HG03064 (cell line): ENCODE measurements at regions not wholly inside any gene's neighbourhood (a gene's known extent, or its start where the extent isn't known, plus 50 kb on each side); places are given as distances from the start of the nearest gene placed in this dataset.
A peak's percentile ranks its signal among the peaks of the same experiment; 100 is the strongest.

Source experiments
- ATAC-seq: cut with Tn5 transposase; IDR thresholded peaks from one replicate; pipeline ENCODE4 v1.9.1; 2021; ENCODE audit warnings: low read depth; ENCODE audit not compliant: unreplicated experiment

DNA sequence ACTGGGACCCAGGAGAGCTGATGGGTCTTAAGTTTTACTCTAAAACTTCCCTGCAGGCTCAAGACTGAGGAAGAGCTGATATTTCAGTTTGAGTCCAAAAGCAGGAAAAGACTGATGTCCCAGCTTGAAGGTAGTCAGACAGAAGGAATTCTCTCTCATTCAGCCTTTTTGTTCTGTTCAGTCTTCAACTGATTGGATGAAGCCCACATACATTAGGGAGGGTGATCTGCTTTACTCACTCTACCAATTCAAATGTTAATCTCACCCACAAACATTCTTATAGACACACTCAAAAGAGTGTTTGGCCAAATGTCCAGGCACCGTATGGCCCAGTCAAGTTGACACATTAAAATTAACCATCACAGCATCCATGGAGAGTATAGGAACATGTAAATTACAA, 173.5 kb downstream of the KCNRG start:
- ATAC-seq = no peak

DNA sequence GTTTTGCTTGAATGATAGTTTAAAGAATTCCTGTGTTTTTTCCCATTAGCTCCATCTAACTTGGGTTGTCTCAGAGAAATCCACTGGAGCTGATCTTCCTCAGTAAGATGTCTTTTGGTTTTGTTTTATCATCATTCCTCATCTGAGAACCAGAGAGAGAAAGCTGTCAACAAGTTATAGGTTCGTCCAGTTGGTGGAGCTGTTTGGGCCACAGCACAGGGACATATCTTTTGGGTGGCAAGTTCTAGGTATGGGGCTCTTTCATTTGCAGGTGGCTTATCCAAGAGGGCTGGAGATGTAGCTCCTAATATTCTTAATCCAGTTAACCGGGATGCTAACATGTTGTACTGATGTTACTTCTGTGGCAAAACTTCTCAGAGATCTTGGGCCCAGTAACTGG, 174.2 kb downstream of the KCNRG start:
- no peak for ATAC-seq

DNA sequence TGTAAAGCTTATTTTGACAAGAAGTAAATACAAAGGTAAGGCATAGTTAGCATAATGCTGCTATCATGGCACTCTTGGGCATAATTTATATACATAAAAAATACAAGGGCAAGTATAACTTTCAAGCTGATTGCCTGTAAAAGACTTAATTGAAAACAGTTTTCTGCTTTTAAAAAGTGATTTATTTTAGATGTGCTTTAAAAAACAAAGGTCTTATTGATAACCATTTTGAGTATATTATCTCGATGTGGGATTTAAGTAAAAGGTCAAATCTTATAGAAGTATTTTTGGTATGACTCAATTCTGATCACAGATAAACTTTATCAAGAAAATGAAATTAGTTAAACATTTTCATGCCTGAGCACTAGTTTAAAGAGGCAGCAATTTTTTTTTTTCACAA, 175.8 kb downstream of the KCNRG start:
- no peak for ATAC-seq

DNA sequence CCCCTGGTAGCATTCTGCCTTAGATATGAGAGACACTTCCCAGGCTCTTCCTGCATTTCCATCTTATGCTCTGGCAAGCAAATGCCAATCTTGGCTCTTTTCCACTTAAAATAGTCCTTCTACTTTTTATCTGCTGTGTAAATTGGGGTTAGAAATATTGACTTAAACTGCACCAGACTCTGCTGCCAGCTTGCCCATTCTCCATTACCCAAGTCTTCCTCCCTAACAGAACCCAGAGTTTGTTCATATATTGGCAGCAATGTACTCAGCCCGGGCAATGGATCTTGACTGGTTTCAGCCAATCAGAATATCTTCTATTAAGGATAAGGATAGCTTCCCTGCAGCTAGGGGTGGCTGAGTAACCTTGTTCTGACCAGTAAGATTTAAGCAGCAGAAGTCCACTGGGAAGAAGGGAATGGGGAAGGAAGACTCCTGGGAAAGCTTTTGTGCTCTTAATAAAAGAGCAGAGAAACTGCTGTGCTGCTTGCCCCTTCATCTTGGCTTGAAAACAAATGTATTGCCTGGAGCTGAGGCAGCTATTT, 177.1 kb downstream of the KCNRG start:
- ATAC-seq = no peak

DNA sequence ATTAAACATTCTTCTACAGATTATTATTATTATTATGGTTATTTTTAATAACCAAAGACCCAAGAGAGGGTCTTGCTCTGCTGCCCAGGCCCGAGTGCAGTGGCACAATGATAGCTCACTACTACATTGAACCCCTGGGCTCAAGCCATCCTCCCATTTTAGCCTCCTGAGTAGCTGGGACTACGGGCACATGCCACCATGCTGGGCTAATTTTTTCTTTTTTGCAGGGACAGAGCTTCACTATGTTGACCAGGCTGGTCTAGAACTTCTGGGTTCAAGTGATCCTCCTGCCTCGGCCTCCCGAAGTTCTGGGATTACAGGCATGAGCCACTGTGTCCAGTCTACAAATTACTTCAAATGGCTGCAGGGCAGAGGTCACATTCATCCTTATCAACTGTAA, 179.8 kb downstream of the KCNRG start:
- ATAC-seq = no peak

DNA sequence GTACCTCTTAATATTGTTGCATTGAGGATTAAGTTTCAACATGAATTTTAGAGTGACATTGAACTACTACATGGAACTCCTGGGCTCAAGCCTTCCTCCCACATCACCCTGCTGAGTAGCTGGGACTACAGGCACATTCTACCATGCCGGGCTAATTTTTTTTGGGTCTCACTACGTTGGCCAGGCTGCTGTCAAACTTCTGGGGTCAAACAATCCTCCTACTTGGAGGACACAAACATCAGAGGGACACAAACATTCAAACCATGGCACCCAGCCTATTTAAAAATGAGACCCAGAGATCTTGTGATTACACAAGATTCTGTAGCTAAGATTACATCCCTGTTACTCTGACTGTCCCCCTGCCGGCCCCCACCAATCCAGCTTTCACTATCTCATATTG, 180.9 kb downstream of the KCNRG start:
- ATAC-seq = no peak

DNA sequence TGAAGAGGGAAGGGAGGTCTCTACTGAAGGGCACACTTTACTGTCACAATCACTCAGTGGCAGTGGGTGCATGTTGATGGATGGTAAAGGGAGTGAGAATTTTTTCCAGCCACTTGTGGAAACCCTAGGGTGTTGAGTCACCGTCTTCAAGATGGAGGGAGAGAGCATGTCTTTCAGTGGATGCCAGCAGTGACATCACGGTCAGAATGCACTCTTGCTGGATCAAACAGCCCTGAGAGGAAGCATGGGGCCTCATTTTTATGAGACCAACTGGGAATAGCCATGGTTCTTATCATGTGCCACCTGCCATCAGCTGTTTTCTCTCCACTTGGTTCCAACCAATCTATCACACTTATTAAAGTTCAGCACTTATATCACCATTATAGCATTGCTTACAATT, 182.5 kb downstream of the KCNRG start:
- ATAC-seq = no peak

DNA sequence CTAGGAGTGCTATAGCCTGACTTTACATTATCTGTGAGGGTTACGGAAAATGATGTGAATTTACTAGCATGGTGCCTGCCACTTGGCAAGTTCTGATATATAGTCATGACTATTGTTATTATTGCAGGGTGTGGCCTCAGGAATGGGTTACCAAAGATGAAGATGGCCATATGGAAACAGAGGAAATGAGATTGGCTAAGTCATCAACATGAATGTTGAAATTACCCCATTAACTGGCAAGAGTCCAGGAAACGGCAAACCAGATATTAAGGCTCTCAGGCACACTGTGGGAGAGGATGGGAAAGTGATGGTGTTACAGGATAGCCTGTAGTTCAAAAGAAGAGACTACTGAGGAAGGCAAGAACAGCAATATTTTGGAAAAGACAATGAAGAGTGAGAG, 183.3 kb downstream of the KCNRG start:
- no peak for ATAC-seq

DNA sequence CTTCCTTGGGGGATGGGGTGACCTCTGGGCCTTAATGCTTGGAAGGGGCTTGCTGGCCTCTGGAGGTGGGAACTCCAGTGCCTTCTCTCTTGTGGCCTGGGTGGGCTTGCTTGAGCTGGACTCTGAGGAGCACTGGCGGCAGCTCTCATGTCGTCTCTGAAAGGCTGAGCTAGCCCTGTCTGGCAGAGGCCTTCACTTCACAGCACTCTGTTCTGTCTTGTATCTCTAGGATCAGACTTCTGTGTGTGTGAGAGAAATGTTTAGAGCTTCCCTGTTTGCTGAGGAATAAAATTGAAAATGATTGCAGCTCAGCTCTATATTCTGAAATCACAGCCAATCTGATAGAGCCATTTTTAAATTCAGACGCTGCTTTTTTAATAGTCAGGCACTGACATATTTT, 185.3 kb downstream of the KCNRG start:
- ATAC-seq = no peak

DNA sequence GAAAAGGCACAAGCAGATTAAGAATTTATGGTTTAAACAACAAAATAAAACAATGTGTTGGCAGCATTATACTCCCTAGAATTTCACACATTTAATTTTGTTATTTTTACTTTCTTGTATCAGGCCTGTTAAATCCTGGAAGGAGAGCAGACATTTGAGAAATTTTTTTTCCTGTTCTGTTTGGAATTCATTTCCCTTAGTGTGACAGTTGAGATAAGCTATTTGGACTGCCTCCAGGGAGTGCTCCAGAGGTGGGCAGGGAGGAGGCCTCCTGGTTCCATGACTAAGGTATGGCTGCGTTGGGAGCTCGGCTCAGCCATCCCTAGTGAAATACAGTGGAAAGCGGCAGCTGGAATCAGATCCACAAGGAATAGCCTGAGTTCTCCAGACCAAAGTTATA, 185.7 kb downstream of the KCNRG start:
- no peak for ATAC-seq

DNA sequence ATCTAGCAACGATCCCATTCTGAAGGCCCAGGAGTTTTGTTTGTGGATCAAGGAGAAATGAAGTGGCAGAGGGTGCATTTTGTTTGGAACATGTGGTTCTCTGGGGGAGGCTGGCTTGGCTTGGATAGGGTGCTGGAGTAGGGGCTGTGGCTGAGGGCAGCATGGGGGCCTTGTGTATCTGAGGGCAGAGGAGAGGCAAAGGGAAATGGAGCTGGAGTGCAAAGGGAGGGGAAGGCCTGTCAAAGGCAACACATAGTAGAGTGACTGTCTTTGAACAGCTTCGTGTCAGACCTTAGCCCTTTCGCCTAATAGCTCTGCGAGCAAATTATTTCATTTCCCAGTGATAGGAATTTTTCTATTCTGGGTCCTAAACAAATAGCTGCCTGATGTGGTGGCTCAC, 187.2 kb downstream of the KCNRG start:
- no peak for ATAC-seq

DNA sequence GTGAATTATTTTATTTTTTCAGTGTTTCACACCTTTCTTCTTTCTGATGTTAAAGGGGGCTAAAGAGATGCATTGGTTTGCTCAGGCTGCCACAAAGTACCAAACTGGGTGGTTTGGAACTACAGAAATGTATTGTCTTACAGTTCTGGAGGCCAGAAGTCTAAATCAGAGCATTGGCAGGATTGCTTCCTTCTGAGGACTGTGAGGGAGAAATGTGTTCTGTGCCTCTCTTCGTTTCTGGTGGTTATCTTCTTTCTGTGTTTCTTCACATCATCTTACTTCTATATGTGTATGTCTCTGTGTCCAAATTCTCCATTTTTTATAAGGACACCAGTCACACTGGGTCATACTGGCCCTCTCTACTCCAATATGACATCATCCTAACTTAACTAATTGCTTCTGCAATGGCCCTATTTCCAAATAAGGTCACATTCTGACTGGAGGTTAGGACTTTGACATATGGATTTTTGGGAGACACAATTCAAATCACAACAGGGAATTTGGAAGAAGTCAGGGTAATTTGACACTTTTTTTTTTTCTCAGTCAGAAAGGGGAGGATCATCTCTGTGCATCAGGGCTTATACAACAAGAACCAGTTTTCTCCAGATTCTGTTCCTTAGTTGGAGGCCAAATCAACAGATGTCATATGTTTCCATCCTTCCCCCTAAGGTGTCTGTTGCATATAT, 188.2 kb downstream of the KCNRG start:
- ATAC-seq = no peak

DNA sequence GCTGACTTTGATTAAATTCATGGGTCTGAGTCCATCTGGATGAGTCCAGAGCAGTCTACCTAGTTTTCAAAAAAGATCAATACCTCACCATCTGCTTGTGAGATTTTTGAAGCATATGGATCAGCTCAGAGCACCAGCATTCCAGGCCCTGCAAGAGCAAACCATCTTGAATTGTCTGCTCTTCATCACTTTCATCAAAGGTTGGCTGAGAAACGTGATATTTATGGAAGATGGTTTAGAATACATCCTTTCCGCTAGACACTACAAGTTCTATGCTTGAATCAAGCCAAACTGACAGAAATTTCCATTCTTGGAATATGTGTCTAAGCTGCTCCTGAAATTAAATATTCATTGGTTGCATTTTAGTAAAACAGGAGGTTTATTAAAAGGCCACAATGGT, 190.3 kb downstream of the KCNRG start:
- ATAC-seq = no peak

DNA sequence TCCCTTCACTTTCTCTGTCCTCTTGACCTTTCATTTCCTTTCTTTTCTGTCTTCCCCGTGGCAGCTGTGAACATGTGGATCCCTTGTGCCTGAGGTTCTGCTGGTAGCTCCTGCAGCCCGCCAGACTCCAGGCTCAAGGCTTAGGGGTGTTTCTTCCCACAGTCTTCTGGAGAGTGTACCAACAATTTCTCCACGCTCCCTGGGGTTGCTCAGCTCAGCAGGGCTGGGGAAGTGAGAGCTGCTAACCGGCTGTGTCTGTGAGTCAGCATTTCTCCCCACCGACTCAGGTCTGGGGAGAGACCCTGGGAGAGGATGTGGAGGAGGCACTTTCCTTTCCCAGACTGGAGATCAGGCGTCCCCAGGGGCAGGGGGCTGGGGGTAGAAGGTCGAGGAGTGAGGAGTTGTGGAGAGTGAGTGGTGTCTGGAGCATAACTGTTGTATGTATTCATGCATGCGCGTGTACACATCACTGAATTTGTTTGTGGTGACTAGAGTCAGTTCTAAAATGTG, 193.6 kb downstream of the KCNRG start:
- ATAC-seq = no peak

DNA sequence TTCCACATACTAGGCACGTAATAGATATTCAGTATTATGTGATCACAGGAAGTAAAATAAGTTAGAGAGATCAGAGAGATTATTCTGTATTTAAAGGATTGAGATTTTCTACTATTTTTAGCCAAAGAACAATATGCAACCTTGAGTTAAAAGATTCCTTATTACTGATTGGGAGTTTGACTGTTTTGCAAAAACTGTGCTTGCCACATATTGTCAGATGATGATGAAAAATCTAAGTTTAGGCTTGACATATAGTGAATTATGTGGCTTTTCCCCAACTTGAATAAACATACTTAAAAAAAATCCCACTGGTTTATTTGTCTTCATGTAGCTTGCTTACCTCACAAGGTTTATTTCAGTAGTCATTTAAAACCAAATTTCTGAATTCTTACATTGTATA, 194.4 kb downstream of the KCNRG start:
- ATAC-seq = no peak

DNA sequence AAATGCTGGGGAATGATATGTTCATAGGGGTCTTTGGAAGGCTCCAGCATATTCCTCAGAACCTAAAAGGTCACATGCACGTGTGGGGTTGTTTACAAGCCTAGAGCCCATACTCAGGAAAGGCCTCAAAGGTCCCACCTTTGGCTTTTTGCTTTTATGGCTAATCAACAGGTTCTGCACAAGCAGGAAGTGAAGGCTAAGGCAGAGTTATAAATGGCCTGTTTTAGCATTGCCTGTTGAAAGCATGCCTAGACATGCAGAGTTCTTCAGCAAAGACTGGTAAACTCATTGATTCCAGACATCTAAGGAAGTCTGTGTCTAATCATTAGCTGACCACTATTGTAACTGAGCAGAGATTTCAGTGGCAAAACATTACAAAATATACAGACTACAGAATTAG, 198.3 kb downstream of the KCNRG start:
- no peak for ATAC-seq

DNA sequence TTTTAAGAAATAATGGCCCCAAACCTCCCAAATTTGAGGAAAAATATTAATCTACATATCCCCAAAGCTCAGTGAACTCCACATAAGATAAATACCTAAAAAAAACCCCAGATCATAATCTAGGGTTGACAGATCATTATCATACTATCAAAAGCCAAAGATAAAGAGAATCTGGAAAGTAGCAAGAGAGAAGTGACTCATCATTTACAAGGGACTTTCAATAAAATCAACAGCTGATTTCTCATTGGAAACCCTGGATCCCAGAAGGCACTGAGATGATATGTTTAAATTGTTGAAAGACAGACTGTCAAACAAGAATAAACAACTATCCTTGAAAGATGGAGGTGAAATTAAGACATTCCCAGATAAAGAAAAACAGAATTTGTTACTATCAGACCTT, 199.3 kb downstream of the KCNRG start:
- no peak for ATAC-seq

DNA sequence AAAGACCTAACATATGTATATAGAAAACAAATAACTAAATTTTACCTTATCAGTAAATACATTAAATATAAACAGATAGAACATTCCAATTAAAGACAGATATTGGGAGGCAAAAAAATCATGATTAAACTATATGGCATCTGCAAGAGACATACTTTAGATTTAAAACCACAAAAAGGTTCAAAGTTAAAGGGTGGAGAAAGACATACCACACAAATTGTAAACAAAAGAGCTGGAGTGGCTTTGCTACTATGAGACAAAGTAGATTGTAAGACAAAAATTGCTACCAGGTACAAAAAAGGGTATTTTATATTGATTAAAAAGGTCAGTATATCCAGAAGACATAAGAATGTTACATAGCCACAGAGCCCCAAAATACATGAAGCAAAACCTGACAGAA, 200.2 kb downstream of the KCNRG start:
- ATAC-seq = no peak

DNA sequence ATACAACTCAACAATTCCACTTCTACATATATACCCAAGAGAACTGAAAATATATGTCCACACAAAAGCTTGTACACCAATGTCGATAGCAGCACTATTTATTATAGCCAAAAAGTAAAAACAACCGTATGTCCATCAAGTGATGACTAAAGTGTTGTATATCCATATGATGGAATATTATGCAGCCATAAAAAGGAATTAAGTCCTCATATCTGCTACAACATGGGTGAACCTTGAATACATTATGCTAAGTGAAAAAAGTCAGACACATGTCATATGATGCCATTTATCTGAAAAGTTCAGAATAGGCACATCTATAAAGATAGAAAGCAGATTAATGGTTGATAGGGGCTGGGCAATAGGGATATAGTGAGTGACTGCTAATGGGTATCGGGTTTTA, 204.5 kb downstream of the KCNRG start:
- no peak for ATAC-seq

DNA sequence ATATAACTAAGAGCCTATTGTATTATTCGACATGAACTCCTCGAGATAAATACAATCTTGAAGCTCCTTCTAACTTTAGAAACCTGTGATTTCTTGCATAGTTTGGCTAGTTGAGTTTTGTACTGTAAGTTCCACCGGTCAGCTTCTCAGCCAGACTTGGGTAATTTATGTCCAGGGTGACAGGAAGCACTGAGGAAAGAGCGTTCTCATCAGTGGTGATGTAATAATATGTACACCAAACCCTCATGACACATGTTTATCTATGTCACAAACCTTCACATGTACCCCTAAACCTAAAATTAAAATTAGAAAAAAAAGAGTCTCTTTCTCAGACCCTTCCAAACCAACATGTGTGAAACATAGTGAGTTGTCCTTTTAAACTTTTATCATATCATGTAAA, 205.7 kb downstream of the KCNRG start:
- no peak for ATAC-seq

DNA sequence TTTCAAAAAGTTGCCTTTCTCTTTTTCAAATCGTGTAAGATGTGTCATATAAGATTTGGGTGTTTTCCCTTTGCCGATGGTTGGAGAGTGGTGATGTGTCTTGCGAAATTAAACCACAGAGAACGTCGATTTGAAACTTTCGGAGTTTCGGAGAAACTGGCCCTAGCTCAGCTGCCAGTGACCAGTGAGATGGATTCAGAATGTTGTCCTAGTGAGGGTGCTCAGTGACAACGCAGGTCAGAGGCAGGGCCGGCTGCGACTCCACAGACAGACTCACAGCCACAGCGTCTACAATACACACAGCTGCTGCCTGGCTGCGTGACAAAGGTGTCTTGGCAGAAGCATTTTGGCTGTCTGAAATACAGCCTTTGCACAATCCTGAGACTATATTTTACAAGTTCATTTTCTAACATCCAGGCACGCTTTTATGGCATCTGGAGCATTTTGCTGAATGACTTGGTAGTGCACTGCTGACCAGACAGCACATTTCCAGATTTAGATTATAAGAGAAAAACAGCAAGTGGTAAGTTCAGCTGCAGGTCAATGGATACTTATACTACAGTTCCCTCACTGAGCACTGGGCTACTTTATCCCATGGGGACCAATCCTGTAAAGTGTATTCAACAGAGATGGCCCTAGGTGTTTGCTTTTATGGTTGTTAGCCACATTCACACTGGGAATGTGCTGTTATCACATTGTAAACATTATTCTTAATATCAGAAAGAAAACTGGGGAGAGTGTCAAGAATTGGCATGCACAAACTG, 207.5 kb downstream of the KCNRG start:
- no peak for ATAC-seq

DNA sequence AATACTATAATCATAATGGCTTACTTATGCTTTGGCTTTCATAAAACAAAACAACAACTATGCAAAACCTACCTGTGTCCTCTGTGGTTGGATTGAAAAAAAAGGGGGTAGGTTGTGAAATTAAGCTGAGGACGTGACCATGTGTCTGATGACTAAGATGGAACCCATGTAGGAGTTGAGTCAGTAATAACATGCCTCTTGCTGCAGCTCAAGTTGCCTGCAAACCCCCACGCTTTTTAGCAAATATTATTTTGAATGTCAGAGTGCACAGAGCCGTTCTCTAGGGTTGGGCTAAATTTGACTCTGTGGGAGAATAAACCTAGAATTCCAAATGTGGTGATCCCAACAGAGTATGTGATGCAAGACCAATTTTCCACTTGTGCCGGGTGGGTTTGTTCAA, 209.3 kb downstream of the KCNRG start:
- peak; percentile 54 for ATAC-seq
